ENCODE measurements at regions not wholly inside any gene's neighbourhood (a gene's known extent, or its start where the extent isn't known, plus 50 kb on each side); places are given as distances from the start of the nearest gene placed in this dataset.

GRCh38 chr6:14321992-14322772 lies 204.6 kb downstream of the CD83 start:
- DNase-seq = no peak

DNA sequence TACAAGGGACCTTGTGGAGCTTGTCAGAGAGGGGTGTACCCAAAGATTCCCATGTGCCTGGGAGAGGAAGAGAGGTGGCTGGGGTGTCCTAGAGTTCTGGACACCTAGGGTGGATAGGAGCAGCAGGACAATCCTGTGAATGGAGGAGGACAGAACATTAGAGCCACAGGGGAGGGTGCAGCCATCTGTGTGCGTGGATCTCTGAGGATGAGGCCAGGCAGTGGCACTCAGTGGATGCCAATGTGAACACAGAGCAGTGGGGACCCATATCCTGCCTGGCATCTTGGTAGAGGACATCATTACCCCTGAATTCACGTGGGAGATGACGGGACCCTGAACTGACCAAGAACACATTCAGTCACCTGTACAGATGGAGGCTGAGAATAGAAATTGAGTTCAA lies 205.3 kb downstream of the CD83 start:
- DNase-seq = no peak

GRCh38 chr6:14326774-14327173 lies 209.2 kb downstream of the CD83 start:
- no peak for DNase-seq

DNA sequence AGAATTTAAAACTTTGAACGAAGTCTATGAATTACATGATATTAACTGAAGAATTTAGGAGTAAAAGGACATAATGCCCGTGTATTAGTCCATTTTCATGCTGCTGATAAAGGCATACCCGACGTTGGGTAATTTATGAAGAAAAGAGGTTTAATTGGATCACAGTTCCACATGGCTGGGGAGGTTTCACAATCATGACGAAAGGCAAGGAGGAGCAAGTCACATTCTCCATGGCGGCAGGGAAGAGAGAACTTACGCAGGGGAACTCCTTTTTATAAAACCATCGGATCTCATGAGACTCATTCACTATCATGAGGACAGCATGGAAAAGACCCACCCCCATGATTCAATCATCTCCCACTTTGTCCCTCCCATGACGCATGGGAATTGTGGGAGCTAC lies 210.6 kb downstream of the CD83 start:
- no peak for DNase-seq

DNA sequence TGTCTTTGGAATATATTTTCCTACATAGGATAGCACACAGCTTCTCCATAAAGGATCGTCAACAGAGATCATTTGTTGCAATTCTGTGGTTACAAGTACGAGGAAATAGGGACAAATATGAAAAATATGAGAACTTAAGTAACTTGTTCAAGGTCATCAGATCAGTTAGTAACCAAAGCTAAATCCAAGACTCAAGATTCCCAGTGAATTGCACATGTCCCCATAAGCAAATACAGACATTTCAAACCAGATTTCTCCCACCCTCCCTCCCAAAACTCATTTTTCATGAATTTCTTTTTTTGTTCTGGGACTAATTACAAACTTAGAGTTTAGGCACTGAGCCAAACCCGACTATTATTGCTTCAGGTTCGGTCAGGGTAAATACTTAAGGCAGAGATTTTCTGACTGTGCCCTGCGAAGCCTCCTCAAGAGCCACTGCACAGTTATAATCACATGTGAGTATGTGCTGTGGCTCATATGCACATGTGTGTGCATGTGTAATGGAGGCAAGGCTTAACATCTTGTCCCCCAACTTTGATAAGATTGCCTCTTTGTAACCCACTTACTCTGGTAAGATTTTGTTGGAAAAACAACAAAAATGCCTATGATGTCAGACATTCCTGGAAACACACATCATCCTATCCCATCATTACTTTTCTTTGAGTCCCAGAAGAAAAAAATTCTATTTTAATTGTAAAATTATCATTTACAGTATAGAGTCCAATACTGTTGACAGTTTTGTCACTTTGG lies 216.2 kb downstream of the CD83 start:
- no peak for DNase-seq

DNA sequence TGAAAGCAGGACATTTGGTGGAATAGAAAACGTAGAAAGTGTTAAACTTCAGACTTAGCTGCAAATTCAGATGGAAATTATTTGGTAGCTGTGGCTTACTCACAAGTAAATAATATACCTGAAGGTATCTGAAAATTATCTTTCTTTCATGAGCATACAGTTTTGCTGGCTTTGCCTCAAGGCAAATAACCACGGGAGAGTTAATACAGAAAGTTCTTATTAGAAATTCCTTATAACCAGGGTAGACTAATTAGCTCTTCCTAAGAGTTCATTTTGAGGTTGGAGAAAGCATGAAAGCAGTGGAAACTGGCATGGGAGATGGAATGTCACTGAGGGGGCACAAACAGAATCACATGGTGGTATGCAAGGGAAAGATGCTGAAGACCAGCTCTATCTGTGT lies 217.5 kb downstream of the CD83 start:
- no peak for DNase-seq

DNA sequence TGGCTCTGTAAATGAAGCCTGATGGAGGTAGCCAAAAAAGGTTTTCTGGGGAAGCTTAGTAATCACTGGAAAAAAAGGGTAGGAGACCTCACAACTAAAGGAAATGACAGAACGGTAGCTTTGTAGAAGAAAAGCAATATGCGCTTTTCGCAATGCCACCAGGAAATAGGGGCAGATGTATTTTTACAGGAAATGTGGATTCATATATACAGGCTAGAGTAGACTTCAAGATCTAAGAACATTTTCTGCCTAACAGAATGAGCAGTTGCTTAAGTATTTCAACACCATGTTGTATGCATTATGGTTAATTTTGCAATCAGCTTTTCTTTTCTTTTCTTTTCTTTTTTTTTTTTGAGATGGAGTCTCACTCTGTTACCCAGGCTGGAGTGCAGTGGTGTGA lies 219.6 kb downstream of the CD83 start:
- DNase-seq = no peak

- no peak for DNase-seq
These were observed 221.6 kb downstream of the CD83 start for GRCh38 chr6:14339172-14339571.

GRCh38 chr6:14339711-14340584 lies 222.4 kb downstream of the CD83 start:
- no peak for DNase-seq

- no peak for DNase-seq
These were observed 226.9 kb downstream of the CD83 start for GRCh38 chr6:14344486-14344885.

DNA sequence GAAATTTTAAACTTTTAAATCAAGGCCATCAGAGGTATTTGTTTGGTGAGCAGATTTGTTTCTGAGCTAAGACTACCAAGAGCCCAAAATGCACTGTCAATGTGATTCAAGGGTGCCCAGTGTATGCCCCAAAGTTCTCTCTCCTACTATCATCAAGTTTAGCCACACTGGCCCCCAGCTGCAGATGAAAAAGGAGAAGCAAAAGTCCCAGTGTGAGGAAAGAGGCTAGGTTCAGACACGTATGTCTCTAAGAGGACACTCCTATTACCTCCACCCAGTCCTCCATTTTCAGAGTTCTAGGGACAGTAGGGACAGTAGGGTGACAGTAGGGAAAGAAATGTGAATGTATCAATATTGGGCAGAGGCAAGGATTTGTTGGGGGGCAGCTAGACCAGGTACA lies 230.8 kb downstream of the CD83 start:
- DNase-seq = no peak

DNA sequence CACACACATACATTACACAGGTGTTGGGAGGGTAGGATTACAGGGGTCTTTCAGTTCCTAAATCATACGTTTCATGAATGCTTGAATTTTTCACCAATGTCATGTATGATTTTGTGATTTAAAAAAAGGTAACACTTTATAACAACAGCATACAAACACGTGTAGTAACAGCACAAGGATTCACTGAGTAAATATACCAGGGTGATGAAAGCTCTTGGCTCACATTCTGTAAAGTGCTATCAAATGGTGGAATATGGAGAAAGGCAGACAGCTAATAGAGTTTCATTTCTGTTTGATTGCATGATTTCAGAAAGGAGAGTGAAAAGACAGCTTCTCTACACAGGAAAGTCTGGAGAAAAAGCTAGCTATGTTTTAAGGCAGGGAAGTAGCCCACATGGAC lies 231.9 kb downstream of the CD83 start:
- DNase-seq = no peak

DNA sequence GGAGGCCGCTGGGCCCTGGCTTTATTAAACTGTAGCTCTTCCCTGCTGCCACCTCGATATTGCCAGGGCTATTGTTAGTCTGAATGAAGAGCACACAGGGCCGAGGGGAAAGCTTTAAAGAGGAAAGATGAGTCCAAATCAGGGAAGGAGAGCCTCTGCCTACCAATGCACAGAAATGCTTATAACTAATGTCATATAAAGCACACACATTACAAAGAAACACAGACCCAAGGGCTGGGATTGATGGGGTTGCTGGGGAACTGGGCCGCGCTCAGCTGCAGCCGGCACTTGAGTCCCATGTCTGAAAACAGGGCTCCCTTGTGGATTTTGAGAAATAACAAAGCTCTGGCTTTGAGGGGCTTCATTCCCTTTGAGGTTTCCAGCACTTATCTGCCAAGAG lies 232.6 kb downstream of the CD83 start:
- DNase-seq = no peak

- no peak for DNase-seq
These were observed 235.7 kb downstream of the CD83 start for GRCh38 chr6:14353281-14353680.

GRCh38 chr6:14353798-14354197 lies 236.2 kb downstream of the CD83 start:
- DNase-seq = no peak

DNA sequence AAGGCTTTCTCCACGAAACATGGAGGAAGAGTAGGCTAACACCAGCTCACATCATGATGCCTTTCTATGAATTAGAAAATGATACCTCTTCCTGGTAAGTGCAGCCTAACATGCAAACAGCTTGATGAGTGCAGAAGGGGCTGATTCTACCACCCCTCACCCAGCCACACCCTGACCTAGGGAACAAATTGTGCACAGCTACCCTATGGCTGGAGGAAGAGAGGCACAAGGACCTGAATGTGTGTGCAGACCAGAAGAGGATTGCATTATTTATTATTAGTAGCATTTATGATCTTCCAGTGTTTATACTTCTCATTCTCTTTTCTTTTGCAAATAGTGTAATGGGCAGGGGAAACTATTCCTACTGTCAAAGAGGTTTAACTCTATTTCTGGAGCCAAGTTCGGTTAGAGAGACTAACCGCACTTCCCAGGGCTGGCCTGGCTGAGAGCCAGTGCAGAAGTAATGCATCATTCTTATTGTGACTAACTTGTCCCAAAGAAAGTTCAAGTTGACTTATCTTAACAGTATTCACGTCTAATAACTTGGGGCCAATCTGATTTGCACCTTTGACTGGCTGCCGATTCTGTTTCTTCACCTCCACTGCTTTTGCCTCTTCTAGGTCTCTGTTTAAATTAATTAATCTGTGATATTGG lies 237.5 kb downstream of the CD83 start:
- DNase-seq = peak; percentile 33

- DNase-seq = no peak
These were observed 241.9 kb downstream of the CD83 start for GRCh38 chr6:14359438-14359837.

- no peak for DNase-seq
These were observed 243.0 kb downstream of the CD83 start for GRCh38 chr6:14360565-14360964.

DNA sequence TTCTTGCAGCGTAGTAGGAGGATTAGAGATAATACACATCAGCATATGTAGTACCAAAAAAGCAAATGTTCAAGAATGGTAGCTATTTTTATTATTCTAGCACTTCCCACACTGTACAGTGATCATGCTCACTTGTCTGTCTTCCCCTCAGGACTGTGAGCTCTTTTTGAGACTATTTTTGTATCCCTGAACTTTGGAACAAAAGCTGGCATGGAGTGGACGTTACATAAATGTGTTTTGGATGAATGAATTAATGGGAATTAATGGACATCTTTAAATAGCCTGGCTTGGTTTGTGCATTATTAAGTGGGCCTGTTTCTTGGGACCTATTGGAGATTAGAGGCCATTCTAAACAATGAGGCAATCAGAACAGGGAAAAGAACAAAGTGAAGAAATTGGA lies 243.7 kb downstream of the CD83 start:
- no peak for DNase-seq

GRCh38 chr6:14361956-14362587 lies 244.5 kb downstream of the CD83 start:
- DNase-seq = no peak

GRCh38 chr6:14364370-14364769 lies 246.8 kb downstream of the CD83 start:
- no peak for DNase-seq

- no peak for DNase-seq
These were observed 247.8 kb downstream of the CD83 start for GRCh38 chr6:14365393-14365792.
